ENCODE measurements at regions not wholly inside any gene's neighbourhood (a gene's known extent, or its start where the extent isn't known, plus 50 kb on each side); places are given as distances from the start of the nearest gene placed in this dataset.

DNA sequence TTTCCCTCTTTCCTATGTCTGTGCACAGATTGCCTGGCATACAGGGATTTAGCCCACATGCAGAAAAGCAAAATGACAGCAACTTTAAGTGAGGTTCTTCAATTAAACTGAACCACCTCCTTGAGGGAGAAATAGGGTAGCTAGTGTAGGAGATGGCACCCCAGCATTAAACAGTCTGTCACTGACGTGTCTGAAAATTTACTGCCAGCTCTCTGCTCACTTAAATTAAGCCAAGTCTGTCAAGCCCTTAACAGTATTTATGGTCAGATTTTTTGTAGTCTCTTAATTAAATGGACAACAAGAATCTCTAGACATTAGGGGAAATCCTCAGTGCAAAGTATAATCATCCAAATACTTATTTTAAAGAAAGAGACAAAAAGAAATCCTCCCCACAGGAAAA, 696.5 kb upstream of the PTBP2 start:
- DNase-seq = no peak

DNA sequence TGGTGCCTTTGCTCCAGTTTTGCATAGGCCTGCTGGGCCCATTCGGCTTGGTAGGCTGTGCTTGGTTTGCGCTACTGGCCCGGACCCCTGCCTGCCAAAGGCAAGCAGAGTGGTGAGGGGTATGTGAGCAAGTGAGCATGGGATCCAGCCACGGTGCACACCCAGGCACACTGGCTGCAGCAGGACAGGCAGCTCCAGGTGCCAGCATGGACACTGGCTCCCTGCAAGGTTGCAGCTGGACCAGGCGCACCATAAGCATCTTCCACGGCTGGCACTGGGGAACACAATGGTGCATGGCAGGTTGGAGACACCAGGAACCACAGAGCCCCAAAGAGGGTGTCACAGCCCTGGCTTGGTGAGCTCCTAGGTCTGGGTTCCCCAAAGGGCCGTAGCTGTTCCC, 693.5 kb upstream of the PTBP2 start:
- no peak for DNase-seq

DNA sequence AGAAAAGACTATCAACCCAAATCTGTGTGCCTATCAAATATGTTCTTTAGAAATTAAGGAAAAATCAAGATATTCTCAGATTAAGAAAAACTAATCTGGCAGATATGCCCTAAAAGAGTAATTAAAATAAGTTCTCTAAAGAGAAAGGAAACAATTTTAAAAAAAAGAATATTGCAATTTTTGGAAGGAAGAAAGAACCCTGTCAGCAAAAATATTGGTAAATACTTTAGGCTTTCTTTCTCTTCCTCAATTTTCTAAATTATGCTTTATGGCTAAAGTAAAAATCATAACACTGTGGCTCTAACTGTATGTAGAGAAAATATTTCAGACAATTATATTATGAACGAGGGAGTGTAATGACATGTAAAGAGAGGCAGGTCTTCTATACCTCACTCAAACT, 691.3 kb upstream of the PTBP2 start:
- DNase-seq = no peak

DNA sequence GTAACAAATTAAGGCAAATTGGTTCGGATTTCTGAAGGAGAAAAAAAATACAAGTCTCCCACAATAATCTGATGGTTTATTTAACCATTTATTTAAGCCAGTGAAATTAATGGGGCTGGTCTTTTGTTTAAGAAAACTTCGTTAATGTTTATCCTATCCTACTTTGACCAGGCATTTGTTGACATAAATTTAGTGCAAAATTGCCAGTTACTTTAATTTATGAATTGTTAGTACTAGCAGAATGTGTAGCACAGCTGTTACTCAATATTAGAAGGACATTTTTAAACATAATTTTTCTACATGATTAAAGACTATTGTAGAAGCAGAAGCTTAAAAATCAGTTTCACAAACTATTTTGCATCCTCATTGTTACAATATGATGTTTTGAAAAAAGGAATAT, 687.6 kb upstream of the PTBP2 start:
- DNase-seq = no peak

DNA sequence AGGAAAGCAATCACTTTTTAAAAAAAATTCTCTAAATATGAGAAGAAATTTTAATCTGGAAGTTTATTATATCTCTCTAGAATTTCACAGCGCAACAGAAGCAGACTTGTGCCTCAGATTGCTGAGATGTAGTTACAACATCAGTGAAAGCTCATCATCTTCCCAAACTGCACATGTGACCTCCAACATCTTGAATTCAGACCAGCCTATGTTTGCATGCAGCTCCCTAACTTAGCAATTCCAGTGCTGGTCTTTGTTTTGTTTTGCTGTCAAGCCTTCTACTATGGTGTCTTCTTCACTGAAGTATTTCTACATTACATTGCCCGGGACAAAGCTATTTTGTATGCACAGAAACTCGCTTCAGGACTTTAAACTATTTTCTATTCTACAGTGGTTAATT, 684.8 kb upstream of the PTBP2 start:
- DNase-seq = no peak

DNA sequence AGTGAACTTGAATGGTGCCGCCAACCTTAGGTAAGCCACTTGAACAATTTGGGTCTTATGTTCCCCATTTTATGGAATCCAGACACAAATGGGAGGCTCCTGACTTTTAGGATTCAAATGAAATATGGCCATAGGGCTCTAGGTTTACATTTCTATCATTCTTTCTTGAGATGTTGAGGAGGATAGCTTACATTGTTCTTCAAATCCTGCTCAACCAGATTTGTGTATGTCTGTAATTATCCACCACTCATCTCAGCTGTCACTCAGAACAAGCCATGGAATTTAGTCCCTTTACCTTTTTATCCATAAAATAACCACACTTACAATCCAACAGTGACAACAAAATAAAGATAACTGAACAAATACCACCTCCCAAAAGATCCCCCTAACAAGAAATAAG, 682.9 kb upstream of the PTBP2 start:
- no peak for DNase-seq

DNA sequence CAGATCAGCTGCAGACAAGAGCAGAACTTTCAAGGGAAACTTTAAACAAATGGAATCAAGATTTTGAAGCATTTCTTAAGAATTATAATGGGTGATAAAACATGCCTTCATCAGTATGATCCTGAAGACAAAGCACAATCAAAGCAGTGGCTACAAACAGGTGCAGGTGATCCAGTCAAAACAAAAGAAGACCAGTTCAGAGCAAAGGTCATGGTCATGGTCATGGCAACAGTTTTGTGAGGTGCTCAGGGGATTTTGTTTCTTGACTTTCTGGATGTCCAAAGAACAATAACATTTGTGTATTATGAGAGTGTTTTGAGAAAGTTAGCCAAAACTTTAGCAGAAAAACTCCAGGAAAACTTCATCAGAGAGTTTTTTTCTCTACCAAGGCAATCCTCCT, 681.7 kb upstream of the PTBP2 start:
- no peak for DNase-seq

DNA sequence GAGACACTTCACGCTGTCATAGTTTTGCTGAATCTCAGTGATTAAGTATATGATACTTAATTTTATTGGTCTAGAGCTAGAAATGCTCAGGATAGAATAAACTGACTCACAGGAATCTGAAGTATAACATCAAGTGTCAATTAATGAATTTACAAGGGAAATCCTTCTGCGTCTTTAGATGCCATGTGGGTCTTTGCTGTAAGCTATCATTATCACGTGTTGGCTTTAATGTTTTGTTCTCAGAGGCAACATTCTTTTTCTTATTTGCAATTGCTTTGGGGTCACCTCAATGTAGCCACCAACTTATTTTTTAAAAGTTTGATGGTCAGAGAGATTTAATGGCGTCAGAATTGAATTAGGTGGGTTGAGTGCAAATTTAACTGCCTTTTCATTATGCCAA, 680.1 kb upstream of the PTBP2 start:
- no peak for DNase-seq

DNA sequence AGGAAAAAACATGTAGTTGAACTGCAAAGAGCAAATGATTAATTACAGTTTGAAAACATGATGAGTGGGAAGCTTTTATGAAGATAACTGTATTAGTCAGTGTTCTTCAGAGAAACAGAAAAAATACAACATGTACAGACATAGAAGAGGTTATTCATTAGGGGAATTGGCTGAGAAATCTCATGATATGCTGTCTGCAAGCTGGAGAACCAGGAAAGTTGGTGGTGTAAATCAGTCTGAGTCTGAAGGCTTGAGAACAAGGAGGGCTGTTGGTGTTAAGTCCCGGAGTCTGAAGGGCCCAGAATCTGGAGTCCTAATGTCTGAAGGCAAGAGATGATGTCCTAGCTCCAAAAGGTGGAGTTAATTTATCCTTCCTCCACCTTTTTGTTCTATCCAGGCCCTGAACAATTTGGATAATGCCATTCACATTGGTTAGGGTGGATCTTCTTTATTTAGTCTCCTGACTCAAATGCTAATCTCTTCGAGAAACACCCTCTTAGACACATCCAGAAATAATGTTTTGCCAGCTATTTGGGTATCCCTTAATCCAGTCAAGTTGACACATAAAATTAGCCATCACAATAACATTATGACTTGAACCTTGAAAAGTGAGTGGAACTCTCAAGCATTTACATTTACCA, 672.9 kb upstream of the PTBP2 start:
- no peak for DNase-seq

DNA sequence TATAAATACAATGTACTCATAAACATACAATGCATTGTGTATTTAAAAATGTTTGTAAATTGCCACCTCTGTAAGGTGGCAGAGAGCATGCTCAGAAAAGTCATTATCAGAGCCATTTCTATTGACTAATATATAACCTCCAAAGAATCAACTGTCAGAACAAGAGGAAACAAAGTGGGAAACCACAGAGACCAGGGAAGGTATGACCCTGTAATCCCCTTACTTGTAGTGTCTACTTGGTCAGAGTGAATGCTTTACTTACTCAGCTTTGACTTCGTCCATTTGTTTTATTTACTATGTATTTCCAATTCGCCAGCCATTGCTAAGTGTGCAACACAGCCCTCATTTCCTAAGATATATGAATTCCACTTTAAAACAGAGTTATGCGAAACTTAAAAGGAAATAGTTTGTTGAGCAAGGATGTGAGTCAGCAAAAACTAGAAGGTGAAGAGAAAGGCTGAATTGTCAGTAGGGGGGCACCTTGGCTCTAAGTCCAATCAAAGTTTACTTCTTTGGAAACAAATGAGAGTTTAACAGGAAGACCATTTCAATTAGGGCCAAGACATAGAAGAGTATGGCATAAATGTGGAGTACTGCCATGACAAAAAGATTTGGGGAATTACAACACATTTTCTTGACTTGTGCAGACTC, 671.7 kb upstream of the PTBP2 start:
- DNase-seq = peak; percentile 61

DNA sequence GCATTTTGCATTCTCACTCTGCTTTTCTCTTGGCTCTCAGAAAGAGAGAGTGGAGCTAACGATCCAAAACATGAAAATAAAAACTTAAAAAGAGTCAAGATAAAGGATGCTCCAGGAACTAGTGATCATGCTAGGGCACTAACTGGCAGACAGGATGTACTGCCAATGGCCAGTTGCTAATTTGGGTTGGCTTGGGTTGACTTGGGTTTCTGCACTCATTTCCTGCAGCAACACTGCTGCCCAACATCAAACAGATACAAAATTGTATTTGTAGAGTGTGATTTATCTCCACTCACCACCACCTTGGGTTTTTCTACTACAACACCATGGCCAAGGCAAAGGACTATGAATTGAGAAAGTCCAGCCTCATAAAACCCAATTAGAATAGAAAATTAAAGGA, 662.3 kb upstream of the PTBP2 start:
- DNase-seq = no peak

DNA sequence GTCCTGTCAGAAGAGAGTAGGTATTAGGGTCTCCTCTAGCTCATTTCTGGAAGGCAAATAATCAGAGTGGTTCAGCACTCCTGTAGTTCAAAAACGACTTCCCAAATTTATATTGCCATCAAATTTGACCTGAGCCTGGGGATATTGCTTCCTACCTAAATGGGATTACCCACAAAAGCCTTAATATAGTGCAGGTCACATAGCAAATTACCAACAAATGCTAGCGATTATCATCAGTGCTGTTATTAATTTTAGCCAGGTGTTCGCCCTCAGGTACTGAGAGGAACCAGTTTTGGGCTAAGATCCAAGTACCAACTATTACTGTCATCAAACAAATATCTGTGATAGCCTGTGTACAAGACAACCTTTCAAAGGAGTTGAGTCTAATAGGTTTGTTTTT, 661.8 kb upstream of the PTBP2 start:
- no peak for DNase-seq

DNA sequence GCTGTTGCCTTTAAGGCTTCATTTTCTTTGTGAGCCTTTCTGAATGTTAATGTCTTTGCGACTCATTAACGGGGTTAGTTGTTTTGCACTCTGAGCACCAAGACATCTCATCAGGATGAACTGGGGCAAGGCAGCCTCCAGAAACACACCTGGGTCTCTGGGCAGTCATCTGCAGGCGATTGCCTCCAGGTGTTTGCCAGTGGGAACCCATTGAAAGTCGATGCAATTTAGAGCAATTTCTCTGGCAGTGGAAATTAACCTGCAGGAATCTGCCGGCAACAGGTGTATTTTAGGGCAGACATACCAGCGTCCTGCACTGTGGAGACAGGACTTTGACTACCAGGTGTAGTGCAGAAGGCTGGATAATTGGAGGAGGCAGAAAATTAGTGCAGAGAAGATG, 661.0 kb upstream of the PTBP2 start:
- DNase-seq = no peak

DNA sequence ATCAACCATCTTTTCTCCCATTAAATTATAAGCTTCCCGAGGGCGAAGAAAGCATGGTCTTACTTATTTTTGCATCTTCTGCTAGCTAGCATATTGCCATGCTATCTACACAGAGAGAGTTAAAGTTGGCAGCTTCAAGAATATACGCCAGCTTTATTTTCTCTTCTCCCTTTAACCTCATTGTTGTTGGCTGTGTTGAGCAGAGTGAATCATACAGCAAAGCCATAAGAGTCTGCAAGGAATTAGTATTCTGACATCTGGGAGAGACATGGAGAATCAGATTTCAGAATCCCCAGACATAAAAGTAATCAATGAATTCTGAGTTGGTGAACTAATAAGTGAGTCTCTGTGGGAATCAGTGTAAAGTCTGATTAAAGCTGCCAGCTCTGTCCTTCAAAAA, 649.6 kb upstream of the PTBP2 start:
- DNase-seq = no peak

DNA sequence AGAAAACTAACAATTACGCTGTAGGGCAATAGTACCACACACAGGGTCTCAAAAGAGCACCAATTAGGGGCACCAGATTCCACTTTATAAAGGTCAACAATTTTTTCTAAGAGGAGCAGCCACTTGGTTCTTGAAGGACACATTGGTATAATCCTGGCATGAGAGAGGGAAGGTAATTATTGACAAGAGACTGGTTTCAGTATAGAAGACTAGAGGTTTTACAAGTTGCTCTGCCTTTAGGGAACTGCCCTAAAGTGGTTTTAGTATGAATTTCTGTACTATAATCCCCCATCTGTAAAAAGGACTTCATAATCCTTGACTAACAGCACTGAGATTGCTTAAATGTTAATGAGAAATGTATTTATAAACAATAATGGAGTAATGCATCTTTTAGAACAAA, 648.5 kb upstream of the PTBP2 start:
- no peak for DNase-seq

DNA sequence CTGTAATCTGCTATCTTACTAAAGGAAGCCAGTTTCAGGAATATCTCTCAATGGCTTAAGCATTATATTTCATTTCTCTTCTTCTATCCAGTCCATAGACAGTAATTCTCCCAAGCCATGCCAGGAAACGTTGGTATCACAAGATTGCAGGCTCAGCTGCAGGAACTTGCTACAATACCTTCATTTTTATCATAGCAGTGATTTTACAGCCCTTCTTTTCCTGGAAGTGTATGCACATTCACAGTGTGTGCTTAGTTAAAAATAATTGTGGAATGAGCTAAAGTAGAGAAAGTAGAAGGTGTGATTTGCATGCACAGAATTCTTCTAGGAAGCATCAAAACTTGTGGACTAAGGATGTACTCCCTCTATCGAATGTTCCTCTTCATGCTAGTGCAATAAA, 647.2 kb upstream of the PTBP2 start:
- DNase-seq = no peak

DNA sequence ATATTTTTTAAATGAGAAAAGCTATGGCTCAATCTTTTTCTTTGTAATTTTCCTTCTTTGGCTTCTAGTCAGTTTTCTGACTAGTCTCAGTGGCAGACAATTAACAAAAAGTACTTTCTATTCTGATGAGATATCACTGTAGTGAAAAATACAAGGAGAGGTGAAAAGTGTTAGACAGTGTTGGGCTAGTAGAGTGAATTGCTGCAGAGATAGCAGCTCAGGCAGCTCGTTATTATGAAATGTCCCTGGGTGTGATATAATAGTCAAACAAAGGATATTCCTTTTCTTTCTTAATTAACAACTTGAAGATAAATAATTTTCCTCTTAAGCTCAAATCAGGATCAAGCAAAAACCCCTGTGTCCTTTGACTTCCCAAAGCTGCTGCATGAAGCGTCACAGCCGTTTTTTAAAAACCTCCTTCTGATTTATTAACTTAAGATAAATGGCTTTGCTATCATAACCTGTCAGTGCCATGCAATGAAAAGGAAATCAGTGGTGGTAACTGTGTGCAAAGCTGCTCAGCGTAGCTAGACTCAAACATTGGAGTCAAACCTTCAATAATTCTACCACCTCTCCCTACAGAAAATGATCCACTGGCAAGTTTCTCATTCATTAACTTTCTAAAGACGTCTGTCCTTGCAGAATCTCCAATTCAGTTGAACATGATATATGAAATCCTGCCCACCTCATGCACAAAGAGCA, 646.6 kb upstream of the PTBP2 start:
- DNase-seq = no peak

DNA sequence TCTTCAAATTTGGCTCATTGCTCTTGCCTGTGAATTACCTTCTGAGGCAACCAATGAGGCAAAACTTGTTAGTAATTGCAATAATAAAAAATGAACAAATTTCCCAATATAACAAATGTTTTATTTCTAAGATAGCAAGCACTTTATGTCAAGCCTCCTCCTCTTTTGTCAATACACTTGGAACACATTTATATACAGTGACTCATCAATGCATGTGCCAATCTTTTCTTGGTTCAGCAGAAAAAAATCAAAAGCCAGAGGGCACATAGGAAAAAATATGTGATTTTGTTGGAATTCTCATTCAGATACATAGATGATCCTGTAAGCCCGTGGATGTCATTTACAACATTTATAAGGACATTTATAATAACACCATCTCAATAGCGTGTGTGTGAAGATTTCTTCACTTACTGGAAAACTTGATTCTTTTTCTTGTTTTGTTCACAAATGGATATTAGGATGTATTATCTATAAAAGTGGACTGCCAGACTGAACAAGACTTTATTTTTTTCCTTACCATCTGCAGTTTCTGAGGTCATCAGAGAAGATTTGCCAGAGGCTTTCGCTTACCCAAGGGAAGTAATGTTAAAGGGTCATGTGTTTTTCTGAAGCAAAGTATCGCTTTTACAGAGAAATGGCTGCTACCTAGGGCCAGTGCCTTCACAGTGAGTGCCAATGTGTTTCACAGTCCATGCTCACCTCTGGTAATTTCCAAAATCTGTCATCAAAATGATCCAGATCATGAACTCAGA, 645.7 kb upstream of the PTBP2 start:
- no peak for DNase-seq

DNA sequence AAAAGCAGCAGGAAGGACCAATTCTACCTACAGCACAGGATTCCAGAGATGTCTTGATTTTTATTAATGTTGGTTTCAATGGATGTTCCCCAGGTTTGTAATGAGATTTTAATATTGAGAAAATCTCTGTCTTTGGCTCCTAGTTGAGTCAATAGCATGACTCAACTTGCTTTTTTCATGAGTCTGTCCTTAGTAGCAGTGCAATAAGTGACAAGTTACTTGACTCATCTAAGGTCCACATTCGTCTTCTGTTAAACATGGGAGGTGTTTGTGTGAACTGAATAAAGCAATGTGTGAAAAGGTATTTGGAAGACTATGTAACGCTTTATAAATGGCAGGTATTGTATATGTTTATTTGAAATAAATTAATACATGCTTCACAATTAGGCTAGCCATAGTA, 645.0 kb upstream of the PTBP2 start:
- no peak for DNase-seq

DNA sequence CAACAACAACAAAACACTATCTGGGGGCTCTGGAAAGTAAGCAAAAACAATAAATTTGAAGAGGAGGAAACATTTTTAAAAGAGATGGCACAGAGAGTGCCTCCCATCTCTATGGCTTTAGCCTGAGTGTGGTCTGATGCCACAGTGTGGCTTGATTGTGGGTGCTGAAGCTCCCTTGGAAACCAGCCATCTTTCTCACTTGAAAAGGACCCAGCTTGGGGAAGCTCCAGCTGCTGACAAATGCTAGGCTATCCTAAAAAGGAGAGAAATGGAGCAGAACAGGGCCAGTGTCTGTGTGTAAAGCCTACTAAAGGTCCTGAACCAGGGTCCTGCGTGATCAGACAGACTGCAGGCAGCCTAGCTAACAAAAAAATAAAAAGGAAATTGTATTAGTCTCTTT, 642.0 kb upstream of the PTBP2 start:
- no peak for DNase-seq

DNA sequence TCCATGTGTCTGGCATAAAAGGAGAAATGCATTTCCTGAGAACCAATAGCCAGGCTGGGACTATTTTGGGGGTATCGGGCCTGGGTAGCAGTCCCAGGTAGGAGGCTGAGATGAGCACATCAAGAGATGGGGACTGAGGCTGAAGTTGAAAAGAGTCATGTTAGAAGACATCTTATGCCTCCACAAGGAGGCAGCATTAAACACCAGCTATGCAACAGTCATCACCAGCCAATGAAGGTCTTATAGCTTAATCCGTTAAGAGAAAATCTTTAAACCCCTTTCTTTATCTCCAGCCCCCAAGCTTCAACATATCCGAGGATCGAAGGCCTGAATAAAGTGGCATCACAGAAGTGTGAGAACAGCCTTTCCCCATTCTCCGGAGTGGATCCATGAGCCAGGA, 640.7 kb upstream of the PTBP2 start:
- DNase-seq = peak; percentile 3

DNA sequence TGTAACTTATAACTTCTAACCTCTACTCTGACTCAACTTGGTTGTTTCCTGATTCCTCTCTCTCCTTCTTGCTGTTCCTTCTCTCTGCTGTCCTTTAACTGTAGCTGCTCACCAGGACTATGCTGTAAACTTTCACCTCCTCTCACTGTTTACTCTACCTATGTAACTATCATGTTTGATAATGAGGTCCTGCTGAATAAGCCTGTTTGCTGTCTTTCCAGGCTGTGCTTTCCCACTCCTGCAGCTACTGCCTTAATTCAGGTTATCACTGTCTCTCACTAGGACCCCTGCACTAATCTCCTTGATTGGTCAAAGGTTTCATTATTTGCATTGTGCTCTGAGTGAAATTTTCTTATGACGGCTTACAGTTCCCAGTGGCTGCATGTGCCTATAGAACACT, 633.9 kb upstream of the PTBP2 start:
- no peak for DNase-seq

DNA sequence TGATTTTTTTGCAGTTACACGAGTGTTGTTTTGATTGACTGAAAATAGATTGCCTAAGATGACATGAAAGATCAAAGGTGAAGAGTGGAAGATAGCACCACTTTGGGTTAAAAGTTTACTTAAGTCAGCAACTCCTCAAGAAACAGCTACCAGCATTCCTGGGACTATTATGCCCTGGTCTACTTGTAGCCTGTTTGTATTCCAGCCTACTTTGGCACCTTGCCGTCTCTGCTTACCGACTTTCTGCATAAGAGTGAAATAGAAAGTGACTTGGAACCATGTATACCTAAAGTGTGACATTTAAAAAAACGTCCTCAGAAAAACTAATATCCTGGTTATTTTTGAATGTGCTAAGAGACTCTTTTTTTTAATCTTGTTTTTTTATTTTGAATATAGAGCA, 631.5 kb upstream of the PTBP2 start:
- DNase-seq = no peak
